CD14-positive monocyte (primary cell): ENCODE measurements at regions not wholly inside any gene's neighbourhood (a gene's known extent, or its start where the extent isn't known, plus 50 kb on each side); places are given as distances from the start of the nearest gene placed in this dataset.

ENCODE experiments used
- DNase-seq, 3 donors: peaks; one replicate each; pipeline ENCODE4 v3.0.0-alpha.2; 2011 to 2022
- H2AFZ ChIP-seq: 2 replicates; pipeline ENCODE4 v1.6.0; 2012; ENCODE audit warnings: mild to moderate bottlenecking, low read depth, low read length, inconsistent platforms; ENCODE audit not compliant: insufficient read depth, poor library complexity, severe bottlenecking
- H3K27ac ChIP-seq, 2 donors: 1 replicate in 1 of 2; 2 replicates in 1 of 2; pipeline ENCODE4 v1.5.1; 2012 to 2013; ENCODE audit warnings: low read length in 2 of 2, control low read depth in 1 of 2, inconsistent platforms in 1 of 2, low read depth in 1 of 2, mild to moderate bottlenecking in 1 of 2
- H3K27me3 ChIP-seq, 2 donors: one replicate each; pipeline versions ENCODE4 v1.6.0 to v1.6.1; 2011 to 2013; ENCODE audit warnings: low read length in 2 of 2; ENCODE audit not compliant: control insufficient read depth in 2 of 2, insufficient read depth in 2 of 2
- H3K36me3 ChIP-seq, 2 donors: replicated peaks in 1 of 2; 1 replicate in 1 of 2; 2 replicates in 1 of 2; pipeline versions ENCODE4 v1.5.1 to v1.6.1; 2012 to 2013; ENCODE audit warnings: low read length in 2 of 2, control low read depth in 1 of 2, inconsistent platforms in 1 of 2, mild to moderate bottlenecking in 1 of 2; ENCODE audit not compliant: insufficient read depth in 2 of 2, control insufficient read depth in 1 of 2
- H3K4me1 ChIP-seq, 2 donors: 1 replicate in 1 of 2; 2 replicates in 1 of 2; pipeline versions ENCODE4 v1.5.1 to v1.6.1; 2012 to 2013; ENCODE audit warnings: low read length in 2 of 2, control low read depth in 1 of 2, inconsistent platforms in 1 of 2, mild to moderate bottlenecking in 1 of 2, moderate library complexity in 1 of 2; ENCODE audit not compliant: insufficient read depth in 2 of 2, control insufficient read depth in 1 of 2
- H3K4me2 ChIP-seq: replicated peaks from 2 replicates; pipeline ENCODE3; 2012; ENCODE audit warnings: low read length, moderate library complexity, mild to moderate bottlenecking; ENCODE audit not compliant: poor library complexity, severe bottlenecking; ENCODE audit errors: extremely low read depth
- H3K4me3 ChIP-seq, 3 experiments: fragments of 200-600 bp in 1 of 3; sonication (generic) in 1 of 3; replicated peaks in 1 of 3; 1 replicate in 2 of 3; 2 replicates in 1 of 3; pipeline ENCODE4 v1.5.1; 2011 to 2013; ENCODE audit warnings: low read length in 3 of 3, mild to moderate bottlenecking in 3 of 3, control low read depth in 2 of 3, low read depth in 2 of 3, inconsistent platforms in 1 of 3, moderate library complexity in 1 of 3
- H3K79me2 ChIP-seq: 2 replicates; pipeline ENCODE4 v1.6.0; 2012; ENCODE audit warnings: mild to moderate bottlenecking, control low read depth, inconsistent platforms, low read length, moderate library complexity; ENCODE audit not compliant: insufficient read depth
- H3K9ac ChIP-seq: 2 replicates; pipeline ENCODE4 v1.6.0; 2017; ENCODE audit warnings: low read length, mild to moderate bottlenecking; ENCODE audit not compliant: insufficient read depth, poor library complexity, severe bottlenecking
- H3K9me3 ChIP-seq, 2 donors: replicated peaks in 1 of 2; 1 replicate in 1 of 2; 2 replicates in 1 of 2; pipeline versions ENCODE4 v1.5.1 to v1.6.1; 2012 to 2013; ENCODE audit warnings: low read length in 2 of 2, control low read depth in 1 of 2; ENCODE audit not compliant: control insufficient read depth in 1 of 2, insufficient read depth in 1 of 2
- H4K20me1 ChIP-seq: 2 replicates; pipeline ENCODE4 v1.6.0; 2012; ENCODE audit warnings: mild to moderate bottlenecking, low read length, control low read depth, moderate library complexity; ENCODE audit not compliant: insufficient read depth
- H3K27ac Mint-ChIP-seq, 7 donors: one replicate each; pipeline ENCODE4 v1.8.0; 2020; ENCODE audit warnings: mild to moderate bottlenecking in 7 of 7, mixed read lengths in 7 of 7, moderate library complexity in 6 of 7, inconsistent platforms in 2 of 7
- H3K27me3 Mint-ChIP-seq, 3 donors: one replicate each; pipeline ENCODE4 v1.8.0; 2021 to 2022; ENCODE audit warnings: low read depth in 3 of 3, mild to moderate bottlenecking in 3 of 3, mixed read lengths in 3 of 3, moderate library complexity in 3 of 3, inconsistent platforms in 1 of 3
- H3K36me3 Mint-ChIP-seq, 2 donors: one replicate each; pipeline ENCODE4 v1.8.0; 2020; ENCODE audit warnings: mixed read lengths in 2 of 2, inconsistent platforms in 1 of 2, mild to moderate bottlenecking in 1 of 2
- H3K4me1 Mint-ChIP-seq: one replicate; pipeline ENCODE4 v1.8.0; 2020; ENCODE audit warnings: mild to moderate bottlenecking, mixed read lengths
- H3K4me3 Mint-ChIP-seq, 2 donors: one replicate each; pipeline ENCODE4 v1.8.0; 2020; ENCODE audit warnings: mild to moderate bottlenecking in 2 of 2, mixed read lengths in 2 of 2, moderate library complexity in 1 of 2
- H3K9me3 Mint-ChIP-seq, 7 donors: one replicate each; pipeline ENCODE4 v1.8.0; 2020 to 2022; ENCODE audit warnings: mixed read lengths in 7 of 7, mild to moderate bottlenecking in 6 of 7, moderate library complexity in 6 of 7, inconsistent platforms in 2 of 7
- CTCF ChIP-seq: fragments of 200-600 bp; IDR thresholded peaks from one replicate; pipeline ENCODE4 v1.8.0; 2022; ENCODE audit warnings: antibody characterized with exemption, mild to moderate bottlenecking
- WGBS: methylation state at CpG from one replicate; pipeline ENCODE4 v1.1.5; 2013; ENCODE audit warnings: missing lambda C conversion rate; ENCODE audit not compliant: insufficient coverage; 5-methylcytosine and 5-hydroxymethylcytosine counted together
- intact Hi-C, 2 donors: fragments of 100-400 bp; cut with micrococcal nuclease; formaldehyde crosslinking; loops; one replicate each; pipeline versions ENCODE4 v1.15.0 to v1.15.1; 2023

- Histone ChIP-seq H4K20me1 (no peaks in the 10 kb centered on the region), H3K79me2 (no peaks in the 10 kb centered on the region), H3K4me1 (no peaks in the 10 kb centered on the region), H3K36me3 (no peaks in the 10 kb centered on the region), H3K27ac (no peak overlapping the region), H3K4me2 (no peak overlapping the region), H3K9me3 (no peaks in the 10 kb centered on the region), H2AFZ (no peak overlapping the region), H3K27me3 (no peaks in the 10 kb centered on the region), H3K4me3 (no peak overlapping the region), H3K9ac (no peak overlapping the region)
- peaks cover 0 to 5% (median 1%) of the 10 kb centered on the region in 7 donors for H3K9me3 Mint-ChIP-seq
- no peaks in the 10 kb centered on the region for H3K36me3 Mint-ChIP-seq
- H3K27ac Mint-ChIP-seq: no peak overlapping the region
- peaks cover 2 to 4% (median 3%) of the 10 kb centered on the region in 3 donors for H3K27me3 Mint-ChIP-seq
- H3K4me1 Mint-ChIP-seq: no peaks in the 10 kb centered on the region
- intact Hi-C loops: no loop called here
- TF ChIP-seq CTCF: no peak
- 80% methylated on average over 1 of the region's 7 CpGs for WGBS
- DNase-seq: no peak
- no peak overlapping the region for H3K4me3 Mint-ChIP-seq
Observed at GRCh38 chr3:139835830-139836683, 98.9 kb upstream of the CLSTN2 start.

GRCh38 chr3:139832998-139833397 is 102.0 kb upstream of the CLSTN2 start:
- Histone ChIP-seq H3K27me3 (no peaks in the 10 kb centered on the region), H3K9me3 (no peaks in the 10 kb centered on the region), H3K4me2 (no peak overlapping the region), H3K36me3 (no peaks in the 10 kb centered on the region), H3K4me3 (no peak overlapping the region), H3K79me2 (no peaks in the 10 kb centered on the region), H2AFZ (no peak overlapping the region), H3K27ac (no peak overlapping the region), H3K9ac (no peak overlapping the region), H4K20me1 (no peaks in the 10 kb centered on the region), H3K4me1 (no peaks in the 10 kb centered on the region)
- Mint-ChIP-seq H3K27ac (no peak overlapping the region), H3K36me3 (no peaks in the 10 kb centered on the region), H3K27me3 (peaks cover 3 to 4% (median 3%) of the 10 kb centered on the region in 3 donors), H3K9me3 (peaks cover 0 to 6% (median 0%) of the 10 kb centered on the region in 7 donors), H3K4me3 (no peak overlapping the region), H3K4me1 (no peaks in the 10 kb centered on the region)
- TF ChIP-seq CTCF: no peak
- intact Hi-C loops: no loop called here
- 100% methylated on average over 1 of the region's 4 CpGs for WGBS
- DNase-seq: no peak
